ENCODE measurements at regions not wholly inside any gene's neighbourhood (a gene's known extent, or its start where the extent isn't known, plus 50 kb on each side); places are given as distances from the start of the nearest gene placed in this dataset.

DNA sequence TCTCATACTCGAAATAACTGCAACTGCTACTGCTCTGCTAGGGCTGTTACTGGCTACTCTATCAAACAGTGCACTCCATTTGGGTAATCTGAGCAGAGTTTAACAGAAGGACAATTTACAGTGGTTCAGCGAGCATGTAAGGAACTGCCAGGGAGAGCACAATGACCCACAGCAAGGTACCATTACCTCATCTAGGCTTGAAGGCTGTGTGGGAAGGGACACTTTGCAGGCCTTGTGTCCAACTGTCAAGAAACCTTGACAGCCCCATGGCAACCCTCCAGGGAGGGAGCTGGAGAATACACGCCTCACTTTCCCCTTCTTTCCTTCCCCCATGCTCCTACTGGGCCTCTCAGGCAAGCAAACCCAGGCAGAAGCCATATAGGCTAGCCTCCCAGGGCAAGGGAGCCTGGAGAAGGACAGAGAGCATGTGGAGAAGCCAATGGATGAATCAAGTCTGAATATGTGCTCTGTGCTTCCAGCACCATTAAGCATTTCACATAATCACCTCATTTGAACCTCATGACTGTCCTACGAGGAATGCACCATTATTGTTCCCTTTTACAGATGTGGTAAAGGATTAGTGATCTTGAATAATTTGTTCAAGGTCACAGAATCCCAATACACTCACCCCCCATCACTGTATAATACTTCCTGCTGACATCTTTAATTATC is 49.9 kb upstream of the JAK2 start:
- H3K27me3 ChIP-seq (ENCODE audit: control insufficient read depth, insufficient read depth, low read length) = no peaks in the 10 kb centered on the region
- H2AFZ ChIP-seq (ENCODE audit: low read length) = no peak overlapping the region

More for the DNA sequence above, 49.9 kb upstream of the JAK2 start:
- Histone ChIP-seq H3K4me1 (ENCODE audit: control insufficient read depth, extremely low read depth, insufficient read depth, low read length) (no peaks in the 10 kb centered on the region), H3K79me2 (ENCODE audit: control insufficient read depth, insufficient read depth, low read length) (no peaks in the 10 kb centered on the region), H3K9ac (ENCODE audit: insufficient read depth, low read length) (no peak overlapping the region), H3K4me3 (replicated peaks in 1 of 4; ENCODE audit: control extremely low read depth in 1 of 4, insufficient read depth in 1 of 4, low read depth in 3 of 4, low read length in 4 of 4) (no peak overlapping the region), H3K36me3 (ENCODE audit: control insufficient read depth, insufficient read depth, low read length) (no peaks in the 10 kb centered on the region), H3K27ac (ENCODE audit: insufficient read depth, low read length) (no peak overlapping the region), H3K9me3 (ENCODE audit: control insufficient read depth, insufficient read depth, low read depth, low read length) (no peaks in the 10 kb centered on the region), H3K4me2 (ENCODE audit: extremely low read depth, insufficient read depth, low read length) (no peak overlapping the region), H4K20me1 (ENCODE audit: control insufficient read depth, extremely low read depth, insufficient read depth, low read length) (no peaks in the 10 kb centered on the region)
- peak in 1 of 2 donors; percentile 48 for DNase-seq (ENCODE audit: low read depth in 2 of 2)
- TF ChIP-seq CTCF (conservative IDR thresholded peaks at IDR 0.05 in 1 of 2, IDR thresholded peaks at IDR 0.05 in 1 of 2; ENCODE audit: low read depth in 1 of 2, low read length in 2 of 2) (no peak), EZH2 (IDR thresholded peaks at IDR 0.05; ENCODE audit: low read length, missing control alignments) (no peak)
